ENCODE measurements at regions not wholly inside any gene's neighbourhood (a gene's known extent, or its start where the extent isn't known, plus 50 kb on each side); places are given as distances from the start of the nearest gene placed in this dataset.

DNA sequence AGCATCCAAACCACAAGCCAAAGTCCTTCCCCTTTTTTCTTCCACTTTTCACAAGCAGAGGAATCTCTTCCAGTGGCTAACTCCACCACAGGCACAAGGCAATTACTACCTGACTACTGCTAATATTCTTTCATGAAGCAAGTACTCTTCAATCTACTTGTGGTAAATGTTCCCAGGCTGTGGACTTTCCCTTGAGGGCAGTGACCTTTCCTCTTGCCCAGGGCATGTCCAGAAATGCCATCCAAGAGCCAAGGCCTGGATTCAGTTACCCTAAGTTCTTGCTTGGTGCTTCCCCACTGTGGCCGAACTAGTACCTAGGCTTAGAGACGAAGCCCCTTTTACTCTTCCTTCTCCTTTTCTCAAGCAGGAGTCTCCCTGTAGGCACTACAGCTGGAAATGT, 400.7 kb downstream of the DCAF12L2 start:
- no peaks in the 10 kb centered on the region for H3K9me3 ChIP-seq (ENCODE audit: control insufficient read depth, low read depth, low read length)
- WGBS (ENCODE audit: insufficient coverage, low lambda C conversion rate), result no CpG with 5 or more reads among the region's 2 CpGs
- H3K4me3 ChIP-seq (ENCODE audit: low read length), result no peak overlapping the region
- H3K4me1 ChIP-seq (ENCODE audit: control insufficient read depth, insufficient read depth, low read length), result no peaks in the 10 kb centered on the region
- H3K27me3 ChIP-seq (ENCODE audit: control insufficient read depth, insufficient read depth, low read length), result no peaks in the 10 kb centered on the region
- DNase-seq, result no peak
- no peaks in the 10 kb centered on the region for H3K36me3 ChIP-seq (ENCODE audit: control insufficient read depth, insufficient read depth, low read length)
- H3K27ac ChIP-seq (ENCODE audit: low read length), result no peak overlapping the region

DNA sequence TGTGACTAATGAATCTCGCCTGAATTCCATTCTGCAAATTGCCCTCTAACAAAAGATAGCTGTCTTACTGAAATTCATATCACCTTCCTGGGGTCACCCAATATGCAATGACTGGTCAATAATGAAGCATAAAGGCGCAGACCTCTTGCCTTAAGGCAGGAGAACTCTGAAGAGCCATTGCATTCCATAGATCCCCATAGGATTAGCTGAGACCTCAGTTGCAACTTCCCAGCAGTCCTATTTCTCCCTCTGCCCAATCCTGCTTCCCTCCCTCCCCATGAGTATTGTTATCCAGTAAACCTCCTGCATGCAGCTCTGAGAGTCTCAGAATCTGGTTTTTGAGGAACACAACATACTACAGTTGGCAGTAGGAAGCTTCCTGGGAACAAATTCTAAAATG, 396.5 kb downstream of the DCAF12L2 start:
- H3K27ac ChIP-seq (ENCODE audit: low read length), result no peak overlapping the region
- H3K9me3 ChIP-seq (ENCODE audit: control insufficient read depth, low read depth, low read length), result no peaks in the 10 kb centered on the region
- H3K4me1 ChIP-seq (ENCODE audit: control insufficient read depth, insufficient read depth, low read length), result no peaks in the 10 kb centered on the region
- no peak overlapping the region for H3K4me3 ChIP-seq (ENCODE audit: low read length)
- no peaks in the 10 kb centered on the region for H3K36me3 ChIP-seq (ENCODE audit: control insufficient read depth, insufficient read depth, low read length)
- no peak for DNase-seq
- H3K27me3 ChIP-seq (ENCODE audit: control insufficient read depth, insufficient read depth, low read length), result no peaks in the 10 kb centered on the region
- no CpG with 5 or more reads among the region's 2 CpGs for WGBS (ENCODE audit: insufficient coverage, low lambda C conversion rate)

DNA sequence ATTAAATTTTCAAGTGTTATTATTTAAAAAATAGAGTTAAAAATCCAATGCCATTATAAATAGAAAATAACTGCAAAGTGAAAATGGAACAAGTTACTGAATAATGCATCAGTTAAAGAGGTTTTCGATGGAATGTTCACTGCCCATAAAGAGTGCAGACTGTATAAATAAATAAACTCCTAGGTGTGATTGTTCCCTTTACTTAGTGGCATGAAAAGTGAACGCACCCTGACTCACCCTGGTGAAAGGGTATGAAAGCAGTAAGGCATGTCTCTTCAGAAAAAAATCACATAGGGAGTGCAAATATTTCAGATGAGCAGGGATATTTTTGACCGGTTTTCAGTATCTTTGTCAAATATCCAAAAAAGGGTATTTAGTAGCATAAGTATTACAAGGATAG, 387.8 kb downstream of the DCAF12L2 start:
- Histone ChIP-seq H3K9me3 (ENCODE audit: control insufficient read depth, low read depth, low read length) (no peaks in the 10 kb centered on the region), H3K27me3 (ENCODE audit: control insufficient read depth, insufficient read depth, low read length) (no peaks in the 10 kb centered on the region), H3K27ac (ENCODE audit: low read length) (no peak overlapping the region), H3K4me3 (ENCODE audit: low read length) (no peak overlapping the region), H3K4me1 (ENCODE audit: control insufficient read depth, insufficient read depth, low read length) (no peaks in the 10 kb centered on the region), H3K36me3 (ENCODE audit: control insufficient read depth, insufficient read depth, low read length) (no peaks in the 10 kb centered on the region)
- no CpG with 5 or more reads among the region's 3 CpGs for WGBS (ENCODE audit: insufficient coverage, low lambda C conversion rate)
- DNase-seq, result no peak

DNA sequence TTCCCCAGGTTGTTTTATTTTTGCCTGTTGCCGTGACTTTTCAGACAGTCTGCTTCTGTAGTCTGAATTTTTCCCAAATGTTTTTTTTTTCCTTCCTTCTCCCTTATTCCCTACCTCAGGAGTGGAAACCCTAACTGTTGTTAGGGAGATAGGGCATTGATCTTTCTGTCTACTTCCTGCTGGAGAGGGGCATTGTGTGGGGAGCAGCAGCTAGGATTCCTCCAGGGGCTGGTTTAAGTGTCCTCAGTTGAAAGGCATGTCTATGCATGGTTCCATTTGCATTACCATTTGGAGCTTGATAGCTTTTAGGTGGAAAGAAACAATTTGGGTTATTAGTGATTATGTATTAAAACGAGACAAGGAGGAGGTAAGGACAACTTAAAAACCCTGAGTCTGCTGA, 383.9 kb downstream of the DCAF12L2 start:
- H3K4me1 ChIP-seq (ENCODE audit: control insufficient read depth, insufficient read depth, low read length), result no peaks in the 10 kb centered on the region
- WGBS (ENCODE audit: insufficient coverage, low lambda C conversion rate), result no CpG with 5 or more reads among the region's 2 CpGs
- no peak overlapping the region for H3K4me3 ChIP-seq (ENCODE audit: low read length)
- no peak overlapping the region for H3K27ac ChIP-seq (ENCODE audit: low read length)
- no peaks in the 10 kb centered on the region for H3K27me3 ChIP-seq (ENCODE audit: control insufficient read depth, insufficient read depth, low read length)
- no peaks in the 10 kb centered on the region for H3K9me3 ChIP-seq (ENCODE audit: control insufficient read depth, low read depth, low read length)
- H3K36me3 ChIP-seq (ENCODE audit: control insufficient read depth, insufficient read depth, low read length), result no peaks in the 10 kb centered on the region
- no peak for DNase-seq

DNA sequence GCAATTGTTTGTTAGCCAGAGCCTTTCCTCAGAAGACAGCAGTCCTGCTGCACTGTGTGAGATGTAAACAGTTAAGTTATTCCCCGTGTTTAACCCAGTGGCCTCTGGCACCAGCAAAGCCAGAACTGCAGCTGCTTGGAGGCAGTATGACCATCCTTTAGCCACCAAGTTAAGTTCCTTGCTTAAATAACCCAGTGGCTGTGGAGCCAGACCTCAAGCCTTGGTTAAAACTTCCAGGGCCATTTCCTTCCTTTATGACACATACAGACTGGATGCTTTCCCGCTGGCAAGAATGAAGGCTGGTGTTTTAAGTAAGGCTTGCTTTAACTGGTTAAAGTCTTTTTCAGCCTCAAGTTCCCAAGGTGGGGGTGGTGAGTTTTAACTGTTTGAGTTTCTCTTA, 379.8 kb downstream of the DCAF12L2 start:
- DNase-seq, result no peak
- WGBS (ENCODE audit: insufficient coverage, low lambda C conversion rate), result no CpG with 5 or more reads among the region's 2 CpGs
- Histone ChIP-seq H3K4me3 (ENCODE audit: low read length) (no peak overlapping the region), H3K27ac (ENCODE audit: low read length) (no peak overlapping the region), H3K9me3 (ENCODE audit: control insufficient read depth, low read depth, low read length) (no peaks in the 10 kb centered on the region), H3K36me3 (ENCODE audit: control insufficient read depth, insufficient read depth, low read length) (no peaks in the 10 kb centered on the region), H3K4me1 (ENCODE audit: control insufficient read depth, insufficient read depth, low read length) (no peaks in the 10 kb centered on the region), H3K27me3 (ENCODE audit: control insufficient read depth, insufficient read depth, low read length) (no peaks in the 10 kb centered on the region)

GRCh38 chrX:125791787-125792186, 374.3 kb downstream of the DCAF12L2 start:
- Histone ChIP-seq H3K27me3 (ENCODE audit: control insufficient read depth, insufficient read depth, low read length) (no peaks in the 10 kb centered on the region), H3K27ac (ENCODE audit: low read length) (no peak overlapping the region), H3K4me3 (ENCODE audit: low read length) (no peak overlapping the region), H3K9me3 (ENCODE audit: control insufficient read depth, low read depth, low read length) (no peaks in the 10 kb centered on the region), H3K4me1 (ENCODE audit: control insufficient read depth, insufficient read depth, low read length) (no peaks in the 10 kb centered on the region), H3K36me3 (ENCODE audit: control insufficient read depth, insufficient read depth, low read length) (no peaks in the 10 kb centered on the region)
- no peak for DNase-seq
- WGBS (ENCODE audit: insufficient coverage, low lambda C conversion rate), result no CpG with 5 or more reads among the region's 4 CpGs

- DNase-seq, result no peak
Observed at GRCh38 chrX:125810856-125811255, 355.2 kb downstream of the DCAF12L2 start.

DNA sequence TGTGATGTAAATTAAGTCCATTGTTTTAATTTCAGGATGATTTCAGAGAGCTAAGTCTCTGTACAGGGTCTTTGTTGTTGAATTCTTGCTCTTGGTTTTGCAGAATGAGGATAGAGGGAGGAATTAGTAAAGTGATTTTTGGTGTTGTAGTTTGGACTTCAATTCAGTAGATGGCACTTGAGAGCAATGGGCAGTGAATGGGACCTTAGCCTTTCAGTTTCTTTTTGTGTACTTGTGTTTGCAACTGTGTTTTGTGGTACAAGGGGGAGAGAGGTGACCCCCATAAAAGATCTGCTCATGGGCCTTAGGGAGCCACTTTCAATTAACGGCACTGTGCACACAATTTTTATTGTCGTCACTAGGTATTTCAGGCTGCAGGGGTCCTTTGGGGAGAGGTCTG, 340.0 kb downstream of the DCAF12L2 start:
- H3K4me1 ChIP-seq (ENCODE audit: control insufficient read depth, insufficient read depth, low read length), result no peaks in the 10 kb centered on the region
- no peaks in the 10 kb centered on the region for H3K27me3 ChIP-seq (ENCODE audit: control insufficient read depth, insufficient read depth, low read length)
- H3K27ac ChIP-seq (ENCODE audit: low read length), result no peak overlapping the region
- no CpG with 5 or more reads among the region's 2 CpGs for WGBS (ENCODE audit: insufficient coverage, low lambda C conversion rate)
- no peak overlapping the region for H3K4me3 ChIP-seq (ENCODE audit: low read length)
- H3K36me3 ChIP-seq (ENCODE audit: control insufficient read depth, insufficient read depth, low read length), result no peaks in the 10 kb centered on the region
- DNase-seq, result no peak
- no peaks in the 10 kb centered on the region for H3K9me3 ChIP-seq (ENCODE audit: control insufficient read depth, low read depth, low read length)

More at GRCh38 chrX:125810856-125811255, 355.2 kb downstream of the DCAF12L2 start:
- H3K27ac ChIP-seq (ENCODE audit: low read length), result no peak overlapping the region
- no peaks in the 10 kb centered on the region for H3K9me3 ChIP-seq (ENCODE audit: control insufficient read depth, low read depth, low read length)
- H3K27me3 ChIP-seq (ENCODE audit: control insufficient read depth, insufficient read depth, low read length), result no peaks in the 10 kb centered on the region
- no peaks in the 10 kb centered on the region for H3K4me1 ChIP-seq (ENCODE audit: control insufficient read depth, insufficient read depth, low read length)
- no CpG with 5 or more reads among the region's 4 CpGs for WGBS (ENCODE audit: insufficient coverage, low lambda C conversion rate)
- no peaks in the 10 kb centered on the region for H3K36me3 ChIP-seq (ENCODE audit: control insufficient read depth, insufficient read depth, low read length)
- H3K4me3 ChIP-seq (ENCODE audit: low read length), result no peak overlapping the region

- DNase-seq, result no peak
- no peak overlapping the region for H3K4me3 ChIP-seq (ENCODE audit: low read length)
- no CpG with 5 or more reads among the region's 6 CpGs for WGBS (ENCODE audit: insufficient coverage, low lambda C conversion rate)
- H3K27ac ChIP-seq (ENCODE audit: low read length), result no peak overlapping the region
- no peaks in the 10 kb centered on the region for H3K27me3 ChIP-seq (ENCODE audit: control insufficient read depth, insufficient read depth, low read length)
- no peaks in the 10 kb centered on the region for H3K4me1 ChIP-seq (ENCODE audit: control insufficient read depth, insufficient read depth, low read length)
- H3K9me3 ChIP-seq (ENCODE audit: control insufficient read depth, low read depth, low read length), result no peaks in the 10 kb centered on the region
- no peaks in the 10 kb centered on the region for H3K36me3 ChIP-seq (ENCODE audit: control insufficient read depth, insufficient read depth, low read length)
Observed at GRCh38 chrX:125826774-125827451, 339.2 kb downstream of the DCAF12L2 start.

DNA sequence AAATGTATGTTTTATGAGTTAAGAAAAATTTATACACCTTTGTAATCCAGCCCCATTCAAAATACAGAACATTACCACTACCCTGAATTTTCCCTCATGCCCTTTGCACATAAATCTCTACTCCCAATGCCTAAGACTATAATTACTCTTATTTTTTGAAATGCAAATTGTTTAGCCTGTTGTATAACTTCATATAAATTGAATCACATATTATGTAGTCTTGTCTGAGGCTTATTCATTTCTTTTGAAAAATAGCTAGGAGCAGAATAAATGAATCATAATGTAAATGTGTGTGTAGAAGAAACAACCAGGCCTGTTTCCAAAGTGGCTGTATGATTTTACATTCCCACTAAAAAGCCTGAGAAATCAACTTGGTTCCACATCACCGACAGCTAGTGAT, 319.8 kb downstream of the DCAF12L2 start:
- H3K4me3 ChIP-seq (ENCODE audit: low read length), result no peak overlapping the region
- no peaks in the 10 kb centered on the region for H3K36me3 ChIP-seq (ENCODE audit: control insufficient read depth, insufficient read depth, low read length)
- WGBS (ENCODE audit: insufficient coverage, low lambda C conversion rate), result no CpG with 5 or more reads among the region's 1 CpG
- no peak for DNase-seq
- H3K9me3 ChIP-seq (ENCODE audit: control insufficient read depth, low read depth, low read length), result no peaks in the 10 kb centered on the region
- no peak overlapping the region for H3K27ac ChIP-seq (ENCODE audit: low read length)
- no peaks in the 10 kb centered on the region for H3K27me3 ChIP-seq (ENCODE audit: control insufficient read depth, insufficient read depth, low read length)
- H3K4me1 ChIP-seq (ENCODE audit: control insufficient read depth, insufficient read depth, low read length), result no peaks in the 10 kb centered on the region

- Histone ChIP-seq H3K27ac (ENCODE audit: low read length) (no peak overlapping the region), H3K9me3 (ENCODE audit: control insufficient read depth, low read depth, low read length) (no peaks in the 10 kb centered on the region), H3K4me1 (ENCODE audit: control insufficient read depth, insufficient read depth, low read length) (no peaks in the 10 kb centered on the region), H3K36me3 (ENCODE audit: control insufficient read depth, insufficient read depth, low read length) (no peaks in the 10 kb centered on the region), H3K4me3 (ENCODE audit: low read length) (no peak overlapping the region), H3K27me3 (ENCODE audit: control insufficient read depth, insufficient read depth, low read length) (no peaks in the 10 kb centered on the region)
- no peak for DNase-seq
Observed at GRCh38 chrX:125850693-125851092, 315.4 kb downstream of the DCAF12L2 start.
